ENCODE measurements at regions not wholly inside any gene's neighbourhood (a gene's known extent, or its start where the extent isn't known, plus 50 kb on each side); places are given as distances from the start of the nearest gene placed in this dataset.

DNA sequence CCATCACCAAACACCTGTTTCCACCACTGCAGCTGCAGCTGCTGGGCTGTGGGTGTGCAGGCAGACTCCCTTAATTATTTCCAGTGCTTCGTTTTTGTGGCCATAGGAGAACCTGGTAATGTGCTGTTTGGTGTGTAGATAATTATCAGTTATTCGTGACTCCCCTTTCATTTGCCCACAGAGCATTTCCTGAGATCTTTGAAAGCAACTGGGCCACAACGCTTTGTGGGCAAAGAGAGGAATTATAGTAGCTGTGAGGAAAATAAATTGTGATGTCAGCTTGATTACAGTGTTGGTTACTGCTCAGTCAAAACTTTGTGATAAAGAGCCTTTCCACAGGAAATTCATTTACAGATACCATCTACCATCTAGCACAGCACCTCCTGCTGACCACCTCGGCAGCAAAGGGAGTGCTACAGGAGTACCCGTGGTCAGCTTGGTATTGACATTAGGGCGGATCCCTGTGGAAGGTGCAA, 193.3 kb upstream of the SLCO3A1 start:
- DNase-seq (ENCODE audit: low spot score) = no peak
- Mint-ChIP-seq H3K4me3 (ENCODE audit: unreplicated experiment) (no peak overlapping the region), H3K9me3 (ENCODE audit: unreplicated experiment) (no peaks in the 10 kb centered on the region), H3K36me3 (ENCODE audit: low read depth, unreplicated experiment) (no peaks in the 10 kb centered on the region), H3K27me3 (ENCODE audit: unreplicated experiment) (no peaks in the 10 kb centered on the region), H3K4me1 (ENCODE audit: unreplicated experiment) (no peaks in the 10 kb centered on the region), H3K27ac (ENCODE audit: unreplicated experiment) (no peak overlapping the region)
- TF ChIP-seq, protein P1, sequence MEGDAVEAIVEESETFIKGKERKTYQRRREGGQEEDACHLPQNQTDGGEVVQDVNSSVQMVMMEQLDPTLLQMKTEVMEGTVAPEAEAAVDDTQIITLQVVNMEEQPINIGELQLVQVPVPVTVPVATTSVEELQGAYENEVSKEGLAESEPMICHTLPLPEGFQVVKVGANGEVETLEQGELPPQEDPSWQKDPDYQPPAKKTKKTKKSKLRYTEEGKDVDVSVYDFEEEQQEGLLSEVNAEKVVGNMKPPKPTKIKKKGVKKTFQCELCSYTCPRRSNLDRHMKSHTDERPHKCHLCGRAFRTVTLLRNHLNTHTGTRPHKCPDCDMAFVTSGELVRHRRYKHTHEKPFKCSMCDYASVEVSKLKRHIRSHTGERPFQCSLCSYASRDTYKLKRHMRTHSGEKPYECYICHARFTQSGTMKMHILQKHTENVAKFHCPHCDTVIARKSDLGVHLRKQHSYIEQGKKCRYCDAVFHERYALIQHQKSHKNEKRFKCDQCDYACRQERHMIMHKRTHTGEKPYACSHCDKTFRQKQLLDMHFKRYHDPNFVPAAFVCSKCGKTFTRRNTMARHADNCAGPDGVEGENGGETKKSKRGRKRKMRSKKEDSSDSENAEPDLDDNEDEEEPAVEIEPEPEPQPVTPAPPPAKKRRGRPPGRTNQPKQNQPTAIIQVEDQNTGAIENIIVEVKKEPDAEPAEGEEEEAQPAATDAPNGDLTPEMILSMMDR (IDR thresholded peaks at IDR 0.05; ENCODE audit: unreplicated experiment) = no peak

DNA sequence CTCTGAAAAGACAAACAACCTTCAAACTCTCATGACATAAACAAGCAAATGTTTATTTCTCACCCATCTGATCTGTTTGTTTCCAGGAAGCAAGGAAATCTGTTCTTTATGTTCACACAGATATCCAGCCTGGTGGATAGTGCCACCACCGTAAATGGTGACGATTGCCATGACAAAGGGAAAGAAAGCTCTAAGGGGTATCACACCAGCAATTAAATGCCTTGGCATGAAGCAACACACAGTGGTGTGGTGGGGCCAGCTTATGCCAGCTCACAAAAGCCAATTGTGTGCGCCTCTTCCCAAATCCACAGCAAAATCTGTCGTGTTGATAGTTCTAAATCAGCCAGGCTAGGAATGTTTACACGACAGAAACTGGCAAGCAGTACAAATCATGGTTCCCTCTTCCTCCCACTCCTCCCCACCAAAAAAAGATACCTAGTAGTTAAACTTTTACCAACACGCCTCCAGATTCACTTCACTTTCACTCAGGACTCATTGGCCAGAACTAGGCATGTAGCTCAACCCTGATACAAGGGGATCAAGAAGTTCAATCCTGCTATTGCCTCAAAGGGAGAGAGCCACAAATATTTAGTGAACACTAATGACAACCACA, 189.2 kb upstream of the SLCO3A1 start:
- TF ChIP-seq, protein P1 (IDR thresholded peaks at IDR 0.05; ENCODE audit: unreplicated experiment) = no peak

DNA sequence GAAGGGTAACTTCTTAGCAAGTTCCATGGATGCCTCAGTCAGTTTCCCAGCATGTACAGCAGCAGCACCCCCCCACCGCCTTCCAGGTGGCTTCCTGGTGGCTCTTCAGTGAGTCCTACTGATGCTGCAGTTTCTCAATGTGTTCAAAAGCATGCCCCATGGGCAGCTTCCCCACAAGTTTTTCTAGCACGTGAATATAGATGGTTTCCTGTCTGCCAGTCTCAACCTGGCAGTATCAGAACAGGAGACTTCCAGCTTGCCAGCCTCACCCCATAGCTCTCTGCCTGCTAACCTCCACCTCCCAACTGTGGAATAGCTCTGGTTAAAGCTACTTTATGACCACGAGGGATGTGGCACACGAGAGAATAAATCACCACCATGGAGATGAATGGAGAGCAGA, 188.3 kb upstream of the SLCO3A1 start:
- no peaks in the 10 kb centered on the region for H3K36me3 Mint-ChIP-seq (ENCODE audit: low read depth, unreplicated experiment)
- no peak for DNase-seq (ENCODE audit: low spot score)
- H3K27me3 Mint-ChIP-seq (ENCODE audit: unreplicated experiment) = no peaks in the 10 kb centered on the region
- TF ChIP-seq, protein P1 (IDR thresholded peaks at IDR 0.05; ENCODE audit: unreplicated experiment) = no peak
- H3K4me1 Mint-ChIP-seq (ENCODE audit: unreplicated experiment) = no peaks in the 10 kb centered on the region
- H3K4me3 Mint-ChIP-seq (ENCODE audit: unreplicated experiment) = no peak overlapping the region
- no peaks in the 10 kb centered on the region for H3K9me3 Mint-ChIP-seq (ENCODE audit: unreplicated experiment)
- H3K27ac Mint-ChIP-seq (ENCODE audit: unreplicated experiment) = no peak overlapping the region

More for the DNA sequence above, 189.2 kb upstream of the SLCO3A1 start:
- Mint-ChIP-seq H3K4me1 (ENCODE audit: unreplicated experiment) (no peaks in the 10 kb centered on the region), H3K27ac (ENCODE audit: unreplicated experiment) (no peak overlapping the region), H3K4me3 (ENCODE audit: unreplicated experiment) (no peak overlapping the region), H3K9me3 (ENCODE audit: unreplicated experiment) (no peaks in the 10 kb centered on the region), H3K27me3 (ENCODE audit: unreplicated experiment) (no peaks in the 10 kb centered on the region), H3K36me3 (ENCODE audit: low read depth, unreplicated experiment) (no peaks in the 10 kb centered on the region)
- DNase-seq (ENCODE audit: low spot score) = no peak

DNA sequence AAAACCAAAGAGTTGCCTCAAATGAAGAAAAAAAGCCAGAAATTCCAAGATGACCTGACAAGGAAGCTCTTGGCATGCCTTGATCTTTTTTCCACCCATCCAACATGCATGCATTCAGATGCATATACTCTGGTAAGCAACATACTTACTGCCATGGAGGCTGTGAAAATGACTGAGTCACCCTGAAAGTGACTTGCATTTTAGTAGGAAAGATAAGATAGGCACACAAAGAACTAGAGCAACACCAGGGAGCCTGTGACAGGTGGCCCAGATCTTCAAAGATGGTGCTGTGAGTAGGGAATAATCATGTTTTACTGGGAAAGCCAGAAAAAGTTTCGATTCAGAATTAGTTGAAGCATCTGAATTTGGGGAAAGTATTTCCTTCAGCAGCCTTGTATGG, 185.1 kb upstream of the SLCO3A1 start:
- no peak for DNase-seq (ENCODE audit: low spot score)
- no peaks in the 10 kb centered on the region for H3K36me3 Mint-ChIP-seq (ENCODE audit: low read depth, unreplicated experiment)
- no peaks in the 10 kb centered on the region for H3K27me3 Mint-ChIP-seq (ENCODE audit: unreplicated experiment)
- peaks cover 3% of the 10 kb centered on the region for H3K9me3 Mint-ChIP-seq (ENCODE audit: unreplicated experiment)
- H3K4me3 Mint-ChIP-seq (ENCODE audit: unreplicated experiment) = no peak overlapping the region
- TF ChIP-seq, protein P1 (IDR thresholded peaks at IDR 0.05; ENCODE audit: unreplicated experiment) = no peak
- H3K27ac Mint-ChIP-seq (ENCODE audit: unreplicated experiment) = no peak overlapping the region
- no peaks in the 10 kb centered on the region for H3K4me1 Mint-ChIP-seq (ENCODE audit: unreplicated experiment)

DNA sequence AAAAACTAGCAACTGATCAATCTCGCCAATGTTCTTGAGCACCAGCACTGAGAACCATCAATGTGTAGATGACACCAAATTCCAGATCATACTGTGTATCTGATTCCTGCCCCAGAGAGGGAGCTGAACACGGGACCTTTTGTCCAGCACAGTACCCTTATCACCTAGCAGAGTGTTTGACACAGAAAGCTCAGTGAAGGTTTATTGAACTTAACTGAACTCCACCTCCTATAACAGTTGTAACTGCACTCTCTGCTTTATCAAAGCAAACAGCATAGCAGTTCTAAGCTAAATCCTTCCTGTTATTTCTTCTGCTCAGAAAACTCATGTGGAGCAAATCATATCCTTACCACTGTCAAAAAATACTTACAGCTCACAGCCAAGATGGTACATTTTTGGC, 183.4 kb upstream of the SLCO3A1 start:
- H3K27me3 Mint-ChIP-seq (ENCODE audit: unreplicated experiment) = no peaks in the 10 kb centered on the region
- H3K27ac Mint-ChIP-seq (ENCODE audit: unreplicated experiment) = no peak overlapping the region

More for the DNA sequence above, 183.4 kb upstream of the SLCO3A1 start:
- H3K4me1 Mint-ChIP-seq (ENCODE audit: unreplicated experiment) = no peaks in the 10 kb centered on the region
- peaks cover 3% of the 10 kb centered on the region for H3K9me3 Mint-ChIP-seq (ENCODE audit: unreplicated experiment)
- TF ChIP-seq, protein P1 (IDR thresholded peaks at IDR 0.05; ENCODE audit: unreplicated experiment) = no peak
- no peak overlapping the region for H3K4me3 Mint-ChIP-seq (ENCODE audit: unreplicated experiment)
- DNase-seq (ENCODE audit: low spot score) = no peak
- H3K36me3 Mint-ChIP-seq (ENCODE audit: low read depth, unreplicated experiment) = no peaks in the 10 kb centered on the region
